Posterior vena cava (tissue), 2 donors: ENCODE measurements at regions not wholly inside any gene's neighbourhood (a gene's known extent, or its start where the extent isn't known, plus 50 kb on each side); places are given as distances from the start of the nearest gene placed in this dataset.
"Not testable (repeated sequence)": the region's sequence is repeated elsewhere in the genome, so short reads cannot be mapped to it uniquely, and the experiment has no call there.

Experiments
- DNase-seq: peaks from one replicate; pipeline ENCODE4 v3.0.0-alpha.2; 2020; ENCODE audit warnings: low spot score
- intact Hi-C, 2 donors: fragments of 100-400 bp; cut with DNase I; formaldehyde crosslinking; loops; one replicate each; pipeline versions ENCODE4 v1.14.1 to v1.14.2; 2022 to 2023
- donor health status: DM: yes; HTN: yes; CAD: no.
- donor health status: DM: yes; HTN: yes; CAD: no.

GRCh38 chr16:88196471-88197400 is 186.0 kb upstream of the ZNF469 start:
- peak; percentile 46 for DNase-seq
- intact Hi-C loops, result loop anchor here in 1 of 2 donors (10.0 kb wide), 1 partner anchor 238 kb away; no protein-coding TSS in a partner anchor

GRCh38 chr16:88197481-88198456 is 185.0 kb upstream of the ZNF469 start:
- intact Hi-C loops, result loop anchor here in 1 of 2 donors (10.0 kb wide), 1 partner anchor 237 kb away; no protein-coding TSS in a partner anchor
- peak; percentile 73 for DNase-seq

- DNase-seq, result not testable (repeated sequence)
- intact Hi-C loops, result loop anchor here in 1 of 2 donors (10.0 kb wide), 1 partner anchor 236 kb away; no protein-coding TSS in a partner anchor
Observed at GRCh38 chr16:88198457-88199295, 184.1 kb upstream of the ZNF469 start.

- intact Hi-C loops, result loop anchor here in 1 of 2 donors (10.0 kb wide), 1 partner anchor 235 kb away; no protein-coding TSS in a partner anchor
- not testable (repeated sequence) for DNase-seq
Observed at GRCh38 chr16:88199296-88200153, 183.2 kb upstream of the ZNF469 start.

GRCh38 chr16:88200154-88200895 is 182.4 kb upstream of the ZNF469 start:
- intact Hi-C loops, DNase-seq: not testable (repeated sequence)

- intact Hi-C loops, result no loop called here
- no peak for DNase-seq
Observed at GRCh38 chr16:88200896-88201185, 181.9 kb upstream of the ZNF469 start.

- intact Hi-C loops, result not testable (repeated sequence)
- peak; percentile 68 for DNase-seq
Observed at GRCh38 chr16:88201611-88202010, 181.1 kb upstream of the ZNF469 start.

GRCh38 chr16:88202207-88202745 is 180.5 kb upstream of the ZNF469 start:
- intact Hi-C loops, result no loop called here
- DNase-seq, result peak; percentile 70

GRCh38 chr16:88202856-88203681 is 179.7 kb upstream of the ZNF469 start:
- peak; percentile 69 for DNase-seq
- intact Hi-C loops, result not testable (repeated sequence)

GRCh38 chr16:88204131-88205110 is 178.3 kb upstream of the ZNF469 start:
- intact Hi-C loops, result not testable (repeated sequence)
- peak; percentile 53 for DNase-seq

- intact Hi-C loops, result not testable (repeated sequence)
- DNase-seq, result peak; percentile 46
Observed at GRCh38 chr16:88205482-88205881, 177.3 kb upstream of the ZNF469 start.

- intact Hi-C loops, result not testable (repeated sequence)
- DNase-seq, result peak; percentile 69
Observed at GRCh38 chr16:88206006-88206405, 176.8 kb upstream of the ZNF469 start.

GRCh38 chr16:88206516-88206915 is 176.2 kb upstream of the ZNF469 start:
- peak; percentile 62 for DNase-seq
- intact Hi-C loops, result not testable (repeated sequence)

- intact Hi-C loops, result no loop called here
- DNase-seq, result no peak
Observed at GRCh38 chr16:88208112-88208511, 174.6 kb upstream of the ZNF469 start.

GRCh38 chr16:88208776-88209175 is 174.0 kb upstream of the ZNF469 start:
- intact Hi-C loops, DNase-seq: not testable (repeated sequence)
